DND-41 (cell line): ENCODE measurements at regions not wholly inside any gene's neighbourhood (a gene's known extent, or its start where the extent isn't known, plus 50 kb on each side); places are given as distances from the start of the nearest gene placed in this dataset.

ENCODE experiments used
- CTCF ChIP-seq: IDR thresholded peaks from 2 replicates; pipeline ENCODE4 v1.5.1; 2012; ENCODE audit warnings: borderline replicate concordance, low read length, moderate library complexity, mild to moderate bottlenecking; ENCODE audit not compliant: poor library complexity, severe bottlenecking; ENCODE audit errors: extremely low read depth
- EZH2 ChIP-seq: IDR thresholded peaks from 3 replicates; pipeline ENCODE4 v1.6.1; 2012; ENCODE audit warnings: borderline replicate concordance, low read depth, mild to moderate bottlenecking, moderate library complexity, low read length, inconsistent platforms; ENCODE audit not compliant: severe bottlenecking

GRCh38 chr9:23496489-23497136 is 329.4 kb downstream of the ELAVL2 start:
- TF ChIP-seq CTCF (no peak), EZH2 (no peak)
